ENCODE measurements at regions not wholly inside any gene's neighbourhood (a gene's known extent, or its start where the extent isn't known, plus 50 kb on each side); places are given as distances from the start of the nearest gene placed in this dataset.

DNA sequence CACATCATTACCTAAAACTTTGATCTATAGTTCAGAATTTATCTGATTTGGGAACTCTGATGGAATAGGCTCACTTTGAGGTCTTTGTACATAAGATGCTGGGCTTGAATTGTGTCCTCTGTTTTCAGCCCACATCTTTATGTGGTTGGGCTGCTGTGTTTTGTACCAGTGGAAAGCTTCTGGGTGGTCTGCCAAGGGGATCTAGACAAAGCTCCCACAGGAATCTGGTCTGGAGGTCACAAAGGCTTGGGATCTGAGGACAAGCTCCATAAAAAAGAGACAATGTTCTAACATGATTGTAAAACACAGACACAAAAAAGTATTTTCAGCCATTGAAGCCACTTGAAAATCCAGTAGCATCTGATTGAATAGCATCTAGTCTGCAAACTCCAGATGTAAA is 393.5 kb upstream of the PITX2 start:
- TF ChIP-seq, protein P1, sequence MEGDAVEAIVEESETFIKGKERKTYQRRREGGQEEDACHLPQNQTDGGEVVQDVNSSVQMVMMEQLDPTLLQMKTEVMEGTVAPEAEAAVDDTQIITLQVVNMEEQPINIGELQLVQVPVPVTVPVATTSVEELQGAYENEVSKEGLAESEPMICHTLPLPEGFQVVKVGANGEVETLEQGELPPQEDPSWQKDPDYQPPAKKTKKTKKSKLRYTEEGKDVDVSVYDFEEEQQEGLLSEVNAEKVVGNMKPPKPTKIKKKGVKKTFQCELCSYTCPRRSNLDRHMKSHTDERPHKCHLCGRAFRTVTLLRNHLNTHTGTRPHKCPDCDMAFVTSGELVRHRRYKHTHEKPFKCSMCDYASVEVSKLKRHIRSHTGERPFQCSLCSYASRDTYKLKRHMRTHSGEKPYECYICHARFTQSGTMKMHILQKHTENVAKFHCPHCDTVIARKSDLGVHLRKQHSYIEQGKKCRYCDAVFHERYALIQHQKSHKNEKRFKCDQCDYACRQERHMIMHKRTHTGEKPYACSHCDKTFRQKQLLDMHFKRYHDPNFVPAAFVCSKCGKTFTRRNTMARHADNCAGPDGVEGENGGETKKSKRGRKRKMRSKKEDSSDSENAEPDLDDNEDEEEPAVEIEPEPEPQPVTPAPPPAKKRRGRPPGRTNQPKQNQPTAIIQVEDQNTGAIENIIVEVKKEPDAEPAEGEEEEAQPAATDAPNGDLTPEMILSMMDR (IDR thresholded peaks at IDR 0.05; ENCODE audit: extremely low read depth in 1 of 2, insufficient read depth in 1 of 2, low read depth in 1 of 2, low read length in 2 of 2), result no peak
- TF ChIP-seq MYC (IDR thresholded peaks at IDR 0.05; ENCODE audit: low read depth, low read length) (no peak), POLR2A (IDR thresholded peaks at IDR 0.05; ENCODE audit: low read depth, low read length) (no peak), POLR2AphosphoS5 (IDR thresholded peaks at IDR 0.05; ENCODE audit: insufficient read depth, low read depth, low read length) (no peak), EZH2 (IDR thresholded peaks at IDR 0.05; ENCODE audit: borderline replicate concordance, low read depth, low read length, severe bottlenecking) (no peak), GATA2 (IDR thresholded peaks at IDR 0.05; ENCODE audit: insufficient read depth, insufficient read length, low read depth, low read length) (no peak), JUN (IDR thresholded peaks at IDR 0.05; ENCODE audit: borderline replicate concordance, insufficient read depth, insufficient read length, low read depth) (no peak), FOS (IDR thresholded peaks at IDR 0.05; ENCODE audit: borderline replicate concordance, insufficient read depth, low read length) (no peak)
- TF ChIP-seq, protein P2, sequence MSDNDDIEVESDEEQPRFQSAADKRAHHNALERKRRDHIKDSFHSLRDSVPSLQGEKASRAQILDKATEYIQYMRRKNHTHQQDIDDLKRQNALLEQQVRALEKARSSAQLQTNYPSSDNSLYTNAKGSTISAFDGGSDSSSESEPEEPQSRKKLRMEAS (IDR thresholded peaks at IDR 0.05; ENCODE audit: insufficient read depth, insufficient read length), result no peak

Measured in endothelial cell of umbilical vein (primary cell).